A549 (cell line): ENCODE measurements at regions not wholly inside any gene's neighbourhood (a gene's known extent, or its start where the extent isn't known, plus 50 kb on each side); places are given as distances from the start of the nearest gene placed in this dataset.

ENCODE experiments used
- ATAC-seq, 2 experiments: fragments of 200-7000 bp in 1 of 2; fragments of >200 bp in 1 of 2; cut with Nextera tagmentation in 1 of 2; cut with Tn5 transposase in 1 of 2; 3 replicates each; pipeline versions ENCODE4 v1.8.0 to v1.9.1; 2018 to 2020; ENCODE audit warnings: mild to moderate bottlenecking in 1 of 2, moderate library complexity in 1 of 2
- CTCF ChIA-PET: fragments of 300-600 bp; sonication (Branson Sonifier 250); formaldehyde crosslinking; extraction: SDS; loops from one replicate; lab custom pipeline; 2021; ENCODE audit warnings: antibody characterized with exemption, inconsistent platforms; lab: Yijun Ruan, JAX
- POLR2A ChIA-PET: fragments of 350-600 bp; formaldehyde crosslinking; extraction: SDS; loops from one replicate; lab custom pipeline; 2021; ENCODE audit warnings: antibody characterized with exemption, inconsistent platforms; lab: Yijun Ruan, JAX
- DNase-seq, 2 experiments: peaks; one replicate each; pipeline versions ENCODE4 v3.0.0 to v3.0.0-alpha.2; 2011 to 2016; ENCODE audit warnings: low read depth in 1 of 2, low spot score in 1 of 2
- FAIRE-seq: peaks from 2 replicates; lab custom pipeline; 2011; peaks lifted over from hg19 to GRCh38; lab: Jason Lieb, UNC
- H3K27ac ChIP-seq, 2 experiments: fragments of >200 bp; sonication (Bioruptor Twin); formaldehyde crosslinking; 3 replicates each; pipeline ENCODE4 v1.5.1; 2016 to 2017
- H3K4me1 ChIP-seq: fragments of >200 bp; sonication (Bioruptor Twin); formaldehyde crosslinking; 3 replicates; pipeline ENCODE4 v1.6.1; 2016
- H3K4me2 ChIP-seq: fragments of >200 bp; sonication (Bioruptor Twin); formaldehyde crosslinking; 3 replicates; pipeline ENCODE4 v1.6.1; 2016
- H3K4me3 ChIP-seq: fragments of >200 bp; sonication (Bioruptor Twin); formaldehyde crosslinking; 3 replicates; pipeline ENCODE4 v1.5.1; 2016
- H3K9me3 ChIP-seq: fragments of >200 bp; sonication (Bioruptor Twin); formaldehyde crosslinking; 3 replicates; pipeline ENCODE4 v1.6.1; 2016
- BCL3 ChIP-seq: fragments of >200 bp; sonication (Bioruptor Twin); formaldehyde crosslinking; IDR thresholded peaks from 3 replicates; pipeline ENCODE4 v1.6.1; 2016
- CEBPB ChIP-seq, 2 experiments: fragments of >200 bp in 1 of 2; sonication (Bioruptor Twin) in 1 of 2; formaldehyde crosslinking in 1 of 2; IDR thresholded peaks; 2 replicates each; pipeline ENCODE4 v1.6.1; 2012 to 2016
- CHD2 ChIP-seq: fragments of 150-350 bp; IDR thresholded peaks from 2 replicates; pipeline ENCODE4 v1.6.1; 2014; ENCODE audit warnings: low read length; ENCODE audit not compliant: partially characterized antibody
- EHMT2 ChIP-seq: fragments of 200-600 bp; sonication (generic); IDR thresholded peaks from 2 replicates; pipeline ENCODE4 v1.6.1; 2016; ENCODE audit warnings: antibody characterized with exemption, low read depth, mild to moderate bottlenecking, moderate library complexity
- EP300 ChIP-seq, 2 experiments: fragments of >200 bp; sonication (Bioruptor Twin); formaldehyde crosslinking; IDR thresholded peaks; 2 replicates in 1 of 2; 3 replicates in 1 of 2; pipeline ENCODE4 v1.6.1; 2016 to 2017
- ESRRA ChIP-seq: fragments of 150-350 bp; IDR thresholded peaks from 2 replicates; pipeline ENCODE4 v1.6.1; 2014; ENCODE audit warnings: mild to moderate bottlenecking, low read length, borderline replicate concordance
- HEYL ChIP-seq: fragments of 250-450 bp; sonication (Bioruptor Pico); IDR thresholded peaks from 2 replicates; pipeline ENCODE4 v1.8.0; 2021; ENCODE audit warnings: mild to moderate bottlenecking, moderate library complexity
- HMGXB4 ChIP-seq: fragments of 250-450 bp; sonication (Bioruptor Pico); IDR thresholded peaks from 2 replicates; pipeline ENCODE4 v1.5.0; 2021; ENCODE audit warnings: mild to moderate bottlenecking, moderate library complexity, borderline replicate concordance
- HOXB5 ChIP-seq: fragments of 250-450 bp; sonication (Bioruptor Pico); IDR thresholded peaks from 2 replicates; pipeline ENCODE4 v1.5.0; 2020; ENCODE audit warnings: mild to moderate bottlenecking, moderate library complexity
- JUN ChIP-seq, 2 experiments: fragments of >200 bp; sonication (Bioruptor Twin); formaldehyde crosslinking; IDR thresholded peaks; 2 replicates in 1 of 2; 3 replicates in 1 of 2; pipeline ENCODE4 v1.6.1; 2016 to 2017
- JUNB ChIP-seq: fragments of >200 bp; sonication (Bioruptor Twin); formaldehyde crosslinking; IDR thresholded peaks from 2 replicates; pipeline ENCODE4 v1.6.1; 2016
- KDM1A ChIP-seq: fragments of 200-600 bp; sonication (generic); IDR thresholded peaks from 2 replicates; pipeline ENCODE4 v1.6.1; 2016; ENCODE audit warnings: low read depth, mild to moderate bottlenecking
- MAFK ChIP-seq: fragments of 450-650 bp; IDR thresholded peaks from 2 replicates; pipeline ENCODE4 v1.6.1; 2014; ENCODE audit not compliant: partially characterized antibody
- MYC ChIP-seq: IDR thresholded peaks from 2 replicates; pipeline ENCODE4 v1.6.1; 2012; ENCODE audit warnings: mild to moderate bottlenecking, inconsistent platforms, low read length, improper control_type of control experiment, borderline replicate concordance
- RARB ChIP-seq: fragments of 250-450 bp; sonication (Bioruptor Pico); IDR thresholded peaks from 2 replicates; pipeline ENCODE4 v1.8.0; 2021; ENCODE audit warnings: mild to moderate bottlenecking, moderate library complexity
- SREBF2 ChIP-seq: fragments of 450-650 bp; IDR thresholded peaks from 2 replicates; pipeline ENCODE4 v1.6.1; 2014; ENCODE audit warnings: mild to moderate bottlenecking, moderate library complexity
- TFCP2L1 ChIP-seq: fragments of 250-450 bp; sonication (Bioruptor Pico); IDR thresholded peaks from 2 replicates; pipeline ENCODE4 v1.5.0; 2021; ENCODE audit warnings: mild to moderate bottlenecking
- ZC3H11A ChIP-seq: fragments of 450-650 bp; IDR thresholded peaks from 2 replicates; pipeline ENCODE4 v1.6.1; 2014; ENCODE audit warnings: antibody characterized with exemption, mild to moderate bottlenecking
- ZFP36 ChIP-seq: fragments of 450-650 bp; IDR thresholded peaks from 2 replicates; pipeline ENCODE4 v1.6.1; 2014; ENCODE audit warnings: borderline replicate concordance; ENCODE audit not compliant: partially characterized antibody
- WGBS: methylation state at CpG from one replicate; pipeline ENCODE4 v1.1.6; 2017; ENCODE audit errors: missing lambda C conversion rate; 5-methylcytosine and 5-hydroxymethylcytosine counted together

GRCh38 chr4:123599920-123600810 lies 203.6 kb downstream of the SPRY1 start:
- 71% methylated on average over 5 of the region's 5 CpGs for WGBS
- peaks cover 28% of the 10 kb centered on the region for H3K4me1 ChIP-seq
- DNase-seq = no peak
- peak overlapping the region; percentile 48 to 63; a peak in 5 of 6 replicates for H3K27ac ChIP-seq
- ChIA-PET POLR2A (no interaction called here), CTCF (no interaction called here)
- TF ChIP-seq CEBPB (IDR thresholded peaks at IDR 0.05) = no peak
- H3K4me3 ChIP-seq = no peak overlapping the region
- no peak; a peak in 1 of 6 replicates for ATAC-seq
- H3K4me2 ChIP-seq = peak overlapping the region; percentile 56
- FAIRE-seq = no peak
- no peaks in the 10 kb centered on the region for H3K9me3 ChIP-seq

- no peak overlapping the region for H3K4me2 ChIP-seq
- H3K27ac ChIP-seq = peak overlapping the region in 1 of 2 experiments; percentile 63; a peak in 1 of 6 replicates
- peaks cover 28% of the 10 kb centered on the region for H3K4me1 ChIP-seq
- 80% methylated on average over 6 of the region's 6 CpGs for WGBS
- no peak for FAIRE-seq
- CTCF ChIA-PET = no interaction called here
- DNase-seq = no peak
- TF ChIP-seq KDM1A (no peak), HOXB5 (CRISPR knock-in tag) (no peak), ZC3H11A (no peak)
- POLR2A ChIA-PET = no interaction called here
- no peak overlapping the region for H3K4me3 ChIP-seq
- no peak for ATAC-seq
- H3K9me3 ChIP-seq = no peaks in the 10 kb centered on the region
Measured at GRCh38 chr4:123600987-123601904, 204.7 kb downstream of the SPRY1 start.

GRCh38 chr4:123602007-123602406 lies 205.4 kb downstream of the SPRY1 start:
- H3K9me3 ChIP-seq = no peaks in the 10 kb centered on the region
- POLR2A ChIA-PET = no interaction called here
- H3K27ac ChIP-seq = no peak overlapping the region
- WGBS = 95% methylated on average over 4 of the region's 4 CpGs
- no peak overlapping the region for H3K4me3 ChIP-seq
- TF ChIP-seq ZFP36 (no peak), MAFK (no peak), HMGXB4 (CRISPR knock-in tag) (no peak), BCL3 (no peak), HEYL (CRISPR knock-in tag) (no peak), EP300 (IDR thresholded peaks at IDR 0.05) (no peak), CEBPB (IDR thresholded peaks at IDR 0.05) (no peak), TFCP2L1 (CRISPR knock-in tag) (no peak), JUN (IDR thresholded peaks at IDR 0.05) (no peak), EHMT2 (no peak), RARB (CRISPR knock-in tag) (no peak), ESRRA (no peak), JUNB (no peak), MYC (no peak), CHD2 (no peak), SREBF2 (no peak)
- ATAC-seq (no peak), DNase-seq (no peak), FAIRE-seq (no peak)
- CTCF ChIA-PET = interaction anchor here (1.0 kb wide), 1 partner anchor 37 kb away, joined by 4 read pairs; no protein-coding TSS in a partner anchor
- H3K4me1 ChIP-seq = peaks cover 28% of the 10 kb centered on the region
- no peak overlapping the region for H3K4me2 ChIP-seq
